GM10248 (cell line): ENCODE measurements at regions not wholly inside any gene's neighbourhood (a gene's known extent, or its start where the extent isn't known, plus 50 kb on each side); places are given as distances from the start of the nearest gene placed in this dataset.
A peak's percentile ranks its signal among the peaks of the same experiment; 100 is the strongest.

Experiments used
- CTCF ChIA-PET: fragments of 300-600 bp; sonication (Branson Sonifier 250); formaldehyde crosslinking; extraction: SDS; loops from one replicate; lab custom pipeline; 2021; ENCODE audit warnings: antibody characterized with exemption; lab: Yijun Ruan, JAX
- POLR2A ChIA-PET: fragments of 350-650 bp; sonication (Branson Sonifier 250); formaldehyde crosslinking; extraction: SDS; loops from one replicate; lab custom pipeline; 2020; ENCODE audit warnings: antibody characterized with exemption; lab: Yijun Ruan, JAX
- DNase-seq: peaks from one replicate; pipeline ENCODE4 v3.0.0; 2012; ENCODE audit errors: extremely low spot score
- TF ChIP-seq, protein P1 (sequence below): IDR thresholded peaks from 2 replicates; pipeline ENCODE4 v1.5.1; 2012; ENCODE audit warnings: mild to moderate bottlenecking, low read depth; ENCODE audit errors: extremely low read depth, missing control alignments, control extremely low read depth

GRCh38 chr12:69157023-69157655 is 82.2 kb upstream of the CPSF6 start:
- CTCF ChIA-PET: interaction anchor here (0.7 to 7.5 kb wide), 40 partner anchors 9 to 483 kb away, joined by 3 to 99 read pairs (median 5); no protein-coding TSS in a partner anchor
- TF ChIP-seq, protein P1, sequence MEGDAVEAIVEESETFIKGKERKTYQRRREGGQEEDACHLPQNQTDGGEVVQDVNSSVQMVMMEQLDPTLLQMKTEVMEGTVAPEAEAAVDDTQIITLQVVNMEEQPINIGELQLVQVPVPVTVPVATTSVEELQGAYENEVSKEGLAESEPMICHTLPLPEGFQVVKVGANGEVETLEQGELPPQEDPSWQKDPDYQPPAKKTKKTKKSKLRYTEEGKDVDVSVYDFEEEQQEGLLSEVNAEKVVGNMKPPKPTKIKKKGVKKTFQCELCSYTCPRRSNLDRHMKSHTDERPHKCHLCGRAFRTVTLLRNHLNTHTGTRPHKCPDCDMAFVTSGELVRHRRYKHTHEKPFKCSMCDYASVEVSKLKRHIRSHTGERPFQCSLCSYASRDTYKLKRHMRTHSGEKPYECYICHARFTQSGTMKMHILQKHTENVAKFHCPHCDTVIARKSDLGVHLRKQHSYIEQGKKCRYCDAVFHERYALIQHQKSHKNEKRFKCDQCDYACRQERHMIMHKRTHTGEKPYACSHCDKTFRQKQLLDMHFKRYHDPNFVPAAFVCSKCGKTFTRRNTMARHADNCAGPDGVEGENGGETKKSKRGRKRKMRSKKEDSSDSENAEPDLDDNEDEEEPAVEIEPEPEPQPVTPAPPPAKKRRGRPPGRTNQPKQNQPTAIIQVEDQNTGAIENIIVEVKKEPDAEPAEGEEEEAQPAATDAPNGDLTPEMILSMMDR: peak; percentile 97
- POLR2A ChIA-PET: interaction anchor here (1.7 kb wide), 1 partner anchor 91 kb away, joined by 5 read pairs; no protein-coding TSS in a partner anchor
- DNase-seq: peak; percentile 85

- POLR2A ChIA-PET: no interaction called here
- TF ChIP-seq, protein P1: no peak
- CTCF ChIA-PET: interaction anchor here (1.3 kb wide), 1 partner anchor 92 kb away, joined by 5 read pairs; no protein-coding TSS in a partner anchor
Measured at GRCh38 chr12:69161829-69162228, 77.5 kb upstream of the CPSF6 start.

GRCh38 chr12:69163681-69164362 is 75.5 kb upstream of the CPSF6 start:
- ChIA-PET CTCF (interaction anchor here (1.1 to 6.3 kb wide), 2 partner anchors 8 to 120 kb away, joined by 3 to 47 read pairs; no protein-coding TSS in a partner anchor), POLR2A (no interaction called here)
- no peak for DNase-seq
- TF ChIP-seq, protein P1: no peak

More at GRCh38 chr12:69161829-69162228, 77.5 kb upstream of the CPSF6 start:
- DNase-seq: peak; percentile 37

- TF ChIP-seq, protein P1: no peak
- ChIA-PET POLR2A (no interaction called here), CTCF (interaction anchor here (1.5 to 6.3 kb wide), 3 partner anchors 9 to 75 kb away, joined by 3 to 47 read pairs (median 3); no protein-coding TSS in a partner anchor)
- no peak for DNase-seq
Measured at GRCh38 chr12:69167648-69168165, 71.7 kb upstream of the CPSF6 start.

DNA sequence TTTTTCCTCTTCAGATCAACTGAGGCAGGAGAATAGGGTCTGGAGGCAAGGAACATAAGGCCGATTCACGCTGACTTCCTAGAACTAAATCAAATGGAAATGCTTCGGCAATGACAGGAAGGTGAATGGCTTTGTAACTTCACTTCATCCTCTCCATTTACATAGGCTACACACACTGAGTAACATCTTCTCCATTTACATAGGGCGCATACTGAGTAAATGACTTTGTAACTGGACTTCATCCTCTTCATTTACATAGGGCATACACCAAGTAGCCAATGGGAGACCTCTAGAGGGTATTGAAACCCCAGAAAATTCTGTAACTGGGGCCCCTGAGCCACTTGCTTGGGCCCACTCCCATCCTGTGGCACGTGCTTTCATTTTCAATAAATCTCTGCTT is 71.0 kb upstream of the CPSF6 start:
- ChIA-PET CTCF (interaction anchor here (1.7 to 6.3 kb wide), 2 partner anchors 10 to 12 kb away, joined by 3 to 47 read pairs; no protein-coding TSS in a partner anchor), POLR2A (no interaction called here)
- TF ChIP-seq, protein P1: no peak
- DNase-seq: no peak

GRCh38 chr12:69168828-69169227 is 70.5 kb upstream of the CPSF6 start:
- TF ChIP-seq, protein P1: no peak
- DNase-seq: no peak
- CTCF ChIA-PET: interaction anchor here (6.3 kb wide), 1 partner anchor 13 kb away, joined by 47 read pairs; no protein-coding TSS in a partner anchor
- POLR2A ChIA-PET: no interaction called here
